Parathyroid adenoma (tissue), 2 donors: ENCODE measurements at regions not wholly inside any gene's neighbourhood (a gene's known extent, or its start where the extent isn't known, plus 50 kb on each side); places are given as distances from the start of the nearest gene placed in this dataset.

Experiments used
- H2AFZ ChIP-seq: fragments of 300-600 bp; sonication (generic); one replicate; pipeline ENCODE4 v1.7.0; 2017; ENCODE audit warnings: antibody characterized with exemption, mild to moderate bottlenecking
- H3K27ac ChIP-seq: fragments of 300-600 bp; sonication (generic); one replicate; pipeline ENCODE4 v1.7.0; 2017
- H3K27me3 ChIP-seq: fragments of 300-600 bp; sonication (generic); one replicate; pipeline ENCODE4 v1.7.0; 2017; ENCODE audit warnings: low read length; ENCODE audit not compliant: control insufficient read depth, insufficient read depth
- H3K36me3 ChIP-seq: fragments of 300-600 bp; sonication (generic); one replicate; pipeline ENCODE4 v1.7.0; 2017; ENCODE audit warnings: low read length; ENCODE audit not compliant: control insufficient read depth, insufficient read depth
- H3K4me1 ChIP-seq: fragments of 300-600 bp; sonication (generic); one replicate; pipeline ENCODE4 v1.7.0; 2017; ENCODE audit warnings: control low read depth
- H3K4me2 ChIP-seq: fragments of 300-600 bp; sonication (generic); one replicate; pipeline ENCODE4 v1.7.0; 2017; ENCODE audit warnings: low read length
- H3K4me3 ChIP-seq: fragments of 300-600 bp; sonication (generic); one replicate; pipeline ENCODE4 v1.7.0; 2017; ENCODE audit warnings: low read depth, low read length
- H3K79me2 ChIP-seq: fragments of 300-600 bp; sonication (generic); one replicate; pipeline ENCODE4 v1.7.0; 2017; ENCODE audit warnings: control low read depth
- H3K9ac ChIP-seq: fragments of 300-600 bp; sonication (generic); one replicate; pipeline ENCODE4 v1.7.0; 2017; ENCODE audit warnings: mild to moderate bottlenecking
- H3K9me3 ChIP-seq: fragments of 300-600 bp; sonication (generic); one replicate; pipeline ENCODE4 v1.7.0; 2017; ENCODE audit warnings: low read length; ENCODE audit not compliant: control insufficient read depth
- TF ChIP-seq, protein P1 (sequence below): fragments of 300-600 bp; sonication (generic); IDR thresholded peaks from one replicate; pipeline ENCODE4 v1.7.0; 2017; ENCODE audit warnings: antibody characterized with exemption, mild to moderate bottlenecking
- donor health status: primary hyperparathyroidism.

DNA sequence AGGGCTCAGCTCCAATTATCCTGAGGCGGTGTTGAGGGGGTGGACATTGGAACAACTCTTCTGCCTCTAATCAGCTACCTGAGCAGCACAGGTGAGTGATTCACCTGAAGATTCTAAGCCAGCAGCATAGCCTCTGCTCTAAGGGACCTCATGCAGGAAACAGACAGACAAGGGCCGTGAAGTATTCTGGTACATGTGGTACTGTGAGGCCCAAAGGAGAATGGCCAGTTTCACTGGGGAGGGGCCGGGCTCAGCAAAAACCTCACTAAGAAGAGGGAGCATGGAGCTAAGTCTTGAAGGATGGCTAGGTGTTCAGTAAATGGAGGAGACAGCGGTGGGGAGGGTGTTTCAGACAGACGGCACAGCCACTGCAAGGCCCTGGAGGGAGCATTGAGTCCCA lies 58.5 kb upstream of the CCDC167 start:
- Histone ChIP-seq H3K27me3 (no peaks in the 10 kb centered on the region), H3K4me3 (no peak overlapping the region)

DNA sequence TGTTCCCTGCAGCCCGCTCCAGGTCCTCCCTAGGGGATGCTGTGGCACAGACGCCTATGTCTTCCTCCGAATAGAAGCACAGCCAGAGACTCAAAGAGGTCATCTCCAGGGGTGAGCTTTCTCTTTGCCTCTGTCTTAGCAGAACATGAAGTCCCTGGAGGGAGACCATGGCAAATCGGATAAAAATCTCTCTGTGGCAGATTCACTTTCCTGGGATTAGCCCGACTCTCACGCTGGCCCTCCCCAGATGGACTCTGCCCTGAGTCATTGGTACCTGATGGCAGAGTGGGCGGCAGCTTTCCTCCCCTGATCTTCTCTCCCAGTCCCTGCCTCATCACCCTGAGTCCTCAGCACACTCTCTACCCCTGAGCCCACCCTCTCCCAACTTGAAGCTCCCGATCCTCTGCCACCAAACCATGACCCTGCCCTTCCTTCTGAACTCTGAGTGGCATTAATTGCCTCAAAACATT lies 58.0 kb upstream of the CCDC167 start:
- TF ChIP-seq, protein P1, sequence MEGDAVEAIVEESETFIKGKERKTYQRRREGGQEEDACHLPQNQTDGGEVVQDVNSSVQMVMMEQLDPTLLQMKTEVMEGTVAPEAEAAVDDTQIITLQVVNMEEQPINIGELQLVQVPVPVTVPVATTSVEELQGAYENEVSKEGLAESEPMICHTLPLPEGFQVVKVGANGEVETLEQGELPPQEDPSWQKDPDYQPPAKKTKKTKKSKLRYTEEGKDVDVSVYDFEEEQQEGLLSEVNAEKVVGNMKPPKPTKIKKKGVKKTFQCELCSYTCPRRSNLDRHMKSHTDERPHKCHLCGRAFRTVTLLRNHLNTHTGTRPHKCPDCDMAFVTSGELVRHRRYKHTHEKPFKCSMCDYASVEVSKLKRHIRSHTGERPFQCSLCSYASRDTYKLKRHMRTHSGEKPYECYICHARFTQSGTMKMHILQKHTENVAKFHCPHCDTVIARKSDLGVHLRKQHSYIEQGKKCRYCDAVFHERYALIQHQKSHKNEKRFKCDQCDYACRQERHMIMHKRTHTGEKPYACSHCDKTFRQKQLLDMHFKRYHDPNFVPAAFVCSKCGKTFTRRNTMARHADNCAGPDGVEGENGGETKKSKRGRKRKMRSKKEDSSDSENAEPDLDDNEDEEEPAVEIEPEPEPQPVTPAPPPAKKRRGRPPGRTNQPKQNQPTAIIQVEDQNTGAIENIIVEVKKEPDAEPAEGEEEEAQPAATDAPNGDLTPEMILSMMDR = no peak
- Histone ChIP-seq H3K27me3 (no peaks in the 10 kb centered on the region), H3K4me3 (no peak overlapping the region), H3K79me2 (no peaks in the 10 kb centered on the region), H3K4me1 (no peaks in the 10 kb centered on the region), H3K9ac (no peak overlapping the region), H3K9me3 (no peaks in the 10 kb centered on the region), H2AFZ (no peak overlapping the region), H3K4me2 (no peak overlapping the region), H3K27ac (no peak overlapping the region), H3K36me3 (no peaks in the 10 kb centered on the region)

More for the DNA sequence above, 58.5 kb upstream of the CCDC167 start:
- H3K36me3 ChIP-seq = no peaks in the 10 kb centered on the region
- H3K4me2 ChIP-seq = no peak overlapping the region
- H3K27ac ChIP-seq = no peak overlapping the region
- TF ChIP-seq, protein P1 = no peak
- H3K9ac ChIP-seq = no peak overlapping the region
- no peak overlapping the region for H2AFZ ChIP-seq
- no peaks in the 10 kb centered on the region for H3K4me1 ChIP-seq
- H3K79me2 ChIP-seq = no peaks in the 10 kb centered on the region
- no peaks in the 10 kb centered on the region for H3K9me3 ChIP-seq

DNA sequence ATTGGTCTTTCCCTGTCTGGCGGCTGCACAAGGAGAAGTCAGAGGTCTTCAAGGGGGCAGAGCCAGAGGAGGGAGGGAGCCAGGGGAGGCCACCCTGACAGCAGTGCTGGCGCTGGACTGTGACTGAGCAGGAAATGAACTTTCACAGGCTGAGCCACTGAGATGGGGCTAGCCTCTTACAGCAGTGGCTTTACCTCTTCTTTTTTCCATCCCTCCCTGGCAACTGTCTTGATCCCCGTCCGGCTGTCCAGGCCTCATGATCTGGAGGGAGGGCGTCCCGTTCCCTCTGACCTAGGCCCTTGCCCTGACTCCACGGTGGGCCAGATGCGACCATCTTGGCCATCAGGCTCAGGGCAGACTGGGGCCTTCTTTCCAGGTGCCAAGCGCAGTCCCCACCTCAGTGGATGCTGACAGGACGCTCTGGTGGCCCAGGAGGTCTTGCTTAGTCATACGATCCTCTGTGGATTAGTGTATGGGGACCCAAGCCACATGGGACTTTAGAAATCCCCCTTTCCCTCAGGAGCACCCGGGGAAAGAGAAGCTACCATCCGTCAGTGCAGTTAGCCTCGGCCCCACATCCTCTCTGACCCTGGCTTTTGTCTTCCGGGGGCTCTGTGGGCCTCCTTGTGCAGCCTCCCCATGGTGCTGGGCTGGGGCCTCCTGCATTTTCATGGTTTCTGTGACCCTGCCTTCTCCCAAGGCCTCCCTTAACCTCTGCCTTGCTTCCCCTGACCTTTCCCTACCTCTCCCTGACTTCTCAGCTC lies 57.4 kb upstream of the CCDC167 start:
- H3K27me3 ChIP-seq = no peaks in the 10 kb centered on the region
- no peak overlapping the region for H2AFZ ChIP-seq
- no peaks in the 10 kb centered on the region for H3K79me2 ChIP-seq
- H3K9ac ChIP-seq = no peak overlapping the region
- H3K4me1 ChIP-seq = no peaks in the 10 kb centered on the region
- H3K36me3 ChIP-seq = no peaks in the 10 kb centered on the region
- H3K4me2 ChIP-seq = no peak overlapping the region
- H3K27ac ChIP-seq = no peak overlapping the region
- H3K9me3 ChIP-seq = no peaks in the 10 kb centered on the region
- TF ChIP-seq, protein P1 = no peak
- H3K4me3 ChIP-seq = no peak overlapping the region

DNA sequence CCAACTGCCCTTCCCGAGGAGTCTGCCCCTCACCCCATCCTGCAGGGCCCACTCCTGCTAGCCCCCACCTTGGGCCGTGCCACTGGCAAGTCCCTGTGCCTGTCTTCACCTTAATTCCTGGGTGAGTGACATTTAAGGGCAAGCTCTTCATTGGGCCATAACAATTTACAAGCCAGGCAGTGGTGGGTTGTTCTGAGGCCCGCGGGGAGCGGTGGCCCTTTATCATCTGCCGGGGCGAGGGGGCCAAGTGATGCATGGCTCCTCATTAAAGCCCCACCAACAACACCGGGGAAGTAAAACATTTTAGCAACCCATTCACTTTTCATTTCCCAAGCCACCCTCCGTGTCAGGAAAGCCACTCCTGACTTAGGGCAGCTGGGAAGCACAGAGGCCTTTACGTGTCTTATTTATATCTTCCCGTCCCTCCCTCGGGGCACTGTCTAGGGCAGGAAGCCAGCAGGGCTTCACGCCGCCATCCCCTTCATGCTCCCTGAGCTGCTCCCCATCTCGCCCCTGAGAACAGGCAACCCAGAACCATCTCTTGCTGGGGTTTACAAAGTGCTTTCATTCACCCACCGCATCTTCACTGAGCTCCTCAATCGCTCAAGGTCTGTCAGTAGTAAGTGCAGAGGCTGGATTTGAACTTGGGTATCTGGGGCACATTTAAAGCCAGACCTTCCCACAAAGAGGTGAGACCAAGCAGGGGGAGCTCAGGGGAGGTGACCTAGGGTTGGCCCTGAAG lies 55.5 kb upstream of the CCDC167 start:
- no peak overlapping the region for H3K9ac ChIP-seq
- no peak overlapping the region for H3K4me3 ChIP-seq
- H3K79me2 ChIP-seq = no peaks in the 10 kb centered on the region
- no peak overlapping the region for H3K27ac ChIP-seq
- H3K36me3 ChIP-seq = no peaks in the 10 kb centered on the region
- TF ChIP-seq, protein P1 = no peak
- H2AFZ ChIP-seq = no peak overlapping the region
- no peak overlapping the region for H3K4me2 ChIP-seq
- H3K27me3 ChIP-seq = no peaks in the 10 kb centered on the region
- no peaks in the 10 kb centered on the region for H3K9me3 ChIP-seq
- no peaks in the 10 kb centered on the region for H3K4me1 ChIP-seq
